Posterior vena cava (tissue), 2 donors: ENCODE measurements at regions not wholly inside any gene's neighbourhood (a gene's known extent, or its start where the extent isn't known, plus 50 kb on each side); places are given as distances from the start of the nearest gene placed in this dataset.

Experiments
- DNase-seq: peaks from one replicate; pipeline ENCODE4 v3.0.0-alpha.2; 2020; ENCODE audit warnings: low spot score
- intact Hi-C, 2 donors: fragments of 100-400 bp; cut with DNase I; formaldehyde crosslinking; loops; one replicate each; pipeline versions ENCODE4 v1.14.1 to v1.14.2; 2022 to 2023
- donor health status: DM: yes; HTN: yes; CAD: no.
- donor health status: DM: yes; HTN: yes; CAD: no.

DNA sequence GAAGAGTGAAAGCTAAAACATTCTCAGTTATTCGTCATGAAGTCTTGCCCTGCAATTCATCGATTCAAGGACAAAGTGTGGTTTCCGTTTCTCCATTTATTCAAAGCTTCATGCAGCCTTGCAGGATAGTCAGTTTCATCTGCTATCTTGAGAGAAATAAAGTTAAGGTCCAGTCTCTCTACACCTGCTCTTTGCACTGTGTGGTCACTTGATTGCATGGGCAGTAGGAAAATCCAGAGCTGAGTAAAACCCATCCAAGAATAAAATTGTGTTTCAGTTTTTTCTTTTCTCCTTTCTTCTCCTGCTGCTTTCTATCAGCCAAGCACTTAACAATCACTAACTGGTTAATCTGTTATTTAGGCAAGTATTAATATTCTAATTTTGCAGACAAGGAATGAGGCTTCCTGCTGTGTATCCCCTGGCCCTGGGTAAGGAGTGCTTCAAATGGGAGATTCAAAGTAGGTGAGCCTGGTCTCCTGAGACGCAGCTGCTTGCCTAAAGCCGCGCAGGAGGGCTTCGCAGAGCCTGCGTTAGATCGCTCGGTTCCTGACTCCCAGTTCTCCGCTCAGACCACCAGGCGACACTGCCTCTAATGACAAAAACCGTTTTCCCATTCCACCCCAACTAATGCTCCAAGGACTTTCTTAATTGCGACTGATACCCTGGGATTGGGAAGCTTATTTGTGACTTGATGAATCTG, 808.3 kb downstream of the TFAP2A start:
- intact Hi-C loops: no loop called here
- DNase-seq: no peak

DNA sequence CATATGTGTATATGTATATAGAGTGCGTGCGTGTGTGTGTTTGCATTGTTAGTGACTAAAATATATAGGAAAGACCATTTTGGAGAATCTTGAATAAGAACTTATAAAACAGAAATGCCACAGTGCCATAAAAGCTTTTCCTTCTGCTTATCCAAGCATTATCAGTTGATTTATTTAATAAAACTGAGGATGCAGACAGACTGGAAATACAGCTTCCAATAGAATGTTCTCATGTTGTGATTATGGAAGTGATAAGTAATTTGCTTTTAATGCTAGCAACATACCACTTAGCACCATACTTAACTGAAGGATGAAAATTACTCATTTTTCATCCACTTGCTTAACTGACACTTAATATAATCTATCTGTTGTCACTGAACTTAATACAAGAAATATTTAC, 820.1 kb downstream of the TFAP2A start:
- intact Hi-C loops: no loop called here
- no peak for DNase-seq

DNA sequence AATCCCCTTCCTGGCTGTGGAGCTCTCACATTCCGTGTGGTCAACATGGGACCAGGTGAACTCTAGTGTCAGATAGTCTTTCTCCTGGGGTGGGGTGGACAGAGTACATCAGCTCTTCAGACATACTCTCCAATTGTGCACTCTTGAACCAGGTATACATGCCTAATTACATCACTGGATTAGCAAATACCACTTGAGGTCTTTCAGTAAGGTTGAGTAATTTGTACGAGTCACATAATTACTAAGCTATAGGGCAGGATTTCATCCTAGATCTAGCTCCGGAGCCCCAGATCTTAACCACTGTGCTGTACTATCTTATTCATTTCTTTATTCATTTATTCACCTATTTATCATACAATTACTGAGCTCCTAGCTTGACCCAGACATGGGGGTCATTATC, 821.3 kb downstream of the TFAP2A start:
- intact Hi-C loops: loop anchor here in 1 of 2 donors (1.0 kb wide), 1 partner anchor 22 kb away; no protein-coding TSS in a partner anchor
- no peak for DNase-seq

DNA sequence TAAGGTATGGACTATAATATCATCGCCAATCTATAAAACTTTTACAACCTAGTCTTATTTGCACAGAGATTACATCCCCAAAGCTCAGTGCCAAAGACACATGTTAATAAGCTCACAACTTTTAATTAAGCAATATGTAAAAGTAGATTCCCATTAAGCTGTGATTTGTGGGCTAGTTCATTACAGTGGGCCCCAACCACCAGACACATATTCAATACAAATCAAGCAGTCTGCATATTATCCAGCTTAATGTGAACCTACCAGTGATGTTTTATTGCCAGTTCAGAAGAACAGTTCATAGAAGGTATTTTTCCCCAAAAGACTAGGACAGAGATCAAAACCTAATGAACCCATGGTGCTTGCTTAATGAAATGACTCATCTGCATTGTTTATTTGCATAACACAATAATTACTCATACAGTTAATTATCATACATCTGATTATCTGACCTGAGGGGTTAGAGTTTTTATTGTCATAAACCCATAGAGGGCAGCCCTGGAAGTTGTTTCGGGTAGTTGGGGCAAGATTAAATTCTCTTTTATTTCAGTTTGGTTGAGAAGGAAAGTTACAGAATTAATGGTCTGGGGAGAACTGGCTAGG, 831.0 kb downstream of the TFAP2A start:
- no peak for DNase-seq
- intact Hi-C loops: no loop called here

DNA sequence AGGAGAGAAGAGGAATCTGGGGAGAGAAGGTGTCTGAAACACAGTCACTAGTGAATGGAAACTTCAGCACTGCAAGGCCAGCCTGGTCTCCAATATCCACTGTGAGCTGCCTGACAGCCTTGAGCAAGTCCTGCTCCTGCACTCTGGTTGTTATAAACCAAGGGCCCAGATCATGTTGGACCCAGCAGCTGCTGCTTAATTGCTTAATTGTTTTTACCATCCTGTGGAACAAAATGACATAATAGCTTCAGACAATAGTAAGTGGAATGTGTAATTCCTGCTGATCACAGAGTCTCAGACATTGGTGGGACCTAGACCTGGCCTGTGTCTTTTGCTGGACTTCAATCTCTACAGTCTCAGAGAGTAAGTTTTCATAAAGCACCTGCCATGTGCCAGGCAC, 833.7 kb downstream of the TFAP2A start:
- intact Hi-C loops: no loop called here
- DNase-seq: no peak

DNA sequence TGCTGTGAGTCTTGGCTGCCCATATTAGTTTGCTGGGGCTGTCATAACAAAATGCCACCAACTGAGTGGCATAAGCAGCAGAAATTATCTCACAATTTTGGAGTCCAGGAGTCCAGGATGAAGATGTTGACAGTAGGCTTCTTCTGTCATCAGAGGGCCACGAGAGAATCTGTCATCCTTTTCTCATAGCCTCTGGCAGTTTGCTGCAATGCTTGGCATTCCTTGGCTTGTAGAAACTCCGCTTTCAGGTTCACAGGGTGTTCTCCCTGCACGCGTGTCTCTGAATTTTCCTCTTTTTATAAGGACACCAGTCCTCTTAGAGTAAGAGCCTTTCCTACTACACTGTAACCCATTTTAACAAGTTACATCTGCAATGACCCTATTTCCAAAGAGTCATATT, 838.4 kb downstream of the TFAP2A start:
- no peak for DNase-seq
- intact Hi-C loops: no loop called here

DNA sequence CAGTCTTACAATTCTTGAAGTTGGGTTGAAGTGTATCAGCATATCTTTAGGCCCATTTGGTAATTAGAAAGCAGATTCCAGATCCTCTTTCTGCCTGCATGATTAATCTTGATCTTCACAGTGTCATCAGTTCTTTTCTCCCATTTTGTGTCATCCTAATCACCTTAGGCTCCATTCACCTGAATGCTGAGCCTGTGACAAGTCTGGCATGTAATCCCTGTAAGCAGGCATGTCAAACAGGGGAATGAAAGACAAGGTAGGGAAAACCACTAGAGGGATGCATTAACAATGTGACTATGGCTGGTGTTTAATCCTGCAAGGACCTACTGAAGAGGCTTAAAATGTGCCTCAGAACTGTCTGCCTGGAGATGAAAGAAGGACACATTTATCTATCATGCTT, 848.8 kb downstream of the TFAP2A start:
- no peak for DNase-seq
- intact Hi-C loops: no loop called here

DNA sequence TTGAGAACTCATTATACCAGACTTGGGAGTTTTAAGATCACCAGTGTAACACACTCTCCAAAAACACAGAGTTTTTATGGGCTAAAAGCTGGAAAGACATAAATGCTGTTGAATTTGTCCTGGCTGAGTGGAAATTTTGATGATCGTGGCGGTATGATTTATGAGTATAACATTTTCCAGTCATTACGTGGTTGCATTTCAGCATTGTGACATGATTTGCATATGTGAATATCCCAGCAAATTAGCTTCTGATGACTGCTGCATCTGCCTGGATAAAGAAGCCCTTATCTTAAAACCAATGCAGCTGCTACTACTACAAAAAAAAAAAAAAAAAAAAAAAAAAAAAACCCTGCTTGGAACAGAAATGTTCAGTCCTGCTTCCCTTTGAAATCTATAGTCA, 850.9 kb downstream of the TFAP2A start:
- intact Hi-C loops: no loop called here
- DNase-seq: no peak

DNA sequence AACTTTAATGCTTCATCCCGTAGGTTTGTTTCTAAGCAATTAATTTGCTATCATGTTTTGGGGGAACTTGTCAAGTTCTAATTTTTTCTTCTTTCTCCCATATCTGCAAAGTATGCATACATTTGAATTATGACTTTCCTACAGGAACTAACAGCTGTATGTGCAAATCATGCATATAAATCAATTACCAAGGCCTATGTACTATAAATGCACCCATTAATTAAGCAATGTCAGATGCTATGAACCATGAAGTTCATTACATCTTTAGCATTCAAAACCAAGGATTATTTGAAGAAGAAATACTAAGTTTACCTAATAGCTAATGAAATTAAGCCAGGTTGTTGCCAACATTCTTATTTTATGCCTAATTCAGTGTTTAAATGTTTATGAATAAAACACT, 851.3 kb downstream of the TFAP2A start:
- intact Hi-C loops: no loop called here
- DNase-seq: no peak

DNA sequence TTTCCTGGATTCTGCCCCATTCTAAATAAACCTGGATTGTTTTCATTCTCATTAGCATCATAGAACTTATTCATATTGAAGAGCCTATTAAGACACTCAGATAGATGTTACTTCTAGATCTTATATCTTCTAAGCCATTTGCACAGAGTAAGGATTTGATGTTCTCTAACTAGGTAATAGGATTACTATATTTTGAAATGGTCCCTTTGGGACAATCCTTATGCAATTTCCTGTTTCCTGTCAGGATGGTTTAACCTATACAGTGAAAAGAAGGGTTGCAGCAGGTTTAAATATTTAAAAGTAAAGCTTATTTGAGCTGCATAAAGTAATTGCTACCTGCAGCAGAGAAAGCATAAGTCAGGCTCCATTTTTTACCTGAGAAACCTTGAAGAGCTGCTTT, 860.1 kb downstream of the TFAP2A start:
- DNase-seq: no peak
- intact Hi-C loops: no loop called here

DNA sequence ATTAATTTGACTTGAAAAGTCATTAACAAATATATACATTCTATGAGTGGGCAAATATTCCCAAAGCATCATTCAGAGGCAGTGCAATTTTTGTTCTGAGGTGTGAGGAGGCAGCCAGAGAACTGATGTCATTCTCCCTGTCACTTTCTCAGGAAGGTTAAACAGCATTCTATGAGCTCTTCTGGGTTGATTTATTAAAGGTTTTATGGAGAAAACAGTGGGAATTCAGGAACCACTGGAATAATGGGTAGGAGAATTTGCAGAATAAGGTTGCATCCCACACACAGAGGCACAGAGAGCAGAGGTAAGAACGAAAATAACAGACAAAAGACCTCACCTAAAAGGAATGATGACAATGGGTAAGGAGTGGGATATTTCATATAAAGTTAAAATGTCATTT, 860.6 kb downstream of the TFAP2A start:
- no peak for DNase-seq
- intact Hi-C loops: no loop called here

DNA sequence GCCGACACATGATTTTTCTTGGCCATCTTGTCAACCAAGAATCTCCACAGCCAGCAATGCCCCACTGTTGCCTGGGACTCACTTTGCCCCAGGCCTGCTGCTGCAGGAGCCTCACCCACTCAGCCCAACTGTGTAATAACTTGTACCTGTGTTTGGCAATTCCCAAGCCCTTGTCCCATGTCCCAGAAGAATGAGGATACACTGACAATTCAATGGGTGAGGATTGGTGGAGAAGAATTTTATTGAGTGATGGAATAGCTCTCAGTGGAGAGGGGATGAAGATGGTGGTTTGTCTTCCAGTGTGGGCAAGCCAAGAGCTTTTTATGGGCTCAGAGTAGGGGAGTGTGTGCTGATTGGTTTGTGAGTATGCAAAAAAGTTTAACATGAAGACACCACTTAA, 861.9 kb downstream of the TFAP2A start:
- DNase-seq: no peak
- intact Hi-C loops: no loop called here

DNA sequence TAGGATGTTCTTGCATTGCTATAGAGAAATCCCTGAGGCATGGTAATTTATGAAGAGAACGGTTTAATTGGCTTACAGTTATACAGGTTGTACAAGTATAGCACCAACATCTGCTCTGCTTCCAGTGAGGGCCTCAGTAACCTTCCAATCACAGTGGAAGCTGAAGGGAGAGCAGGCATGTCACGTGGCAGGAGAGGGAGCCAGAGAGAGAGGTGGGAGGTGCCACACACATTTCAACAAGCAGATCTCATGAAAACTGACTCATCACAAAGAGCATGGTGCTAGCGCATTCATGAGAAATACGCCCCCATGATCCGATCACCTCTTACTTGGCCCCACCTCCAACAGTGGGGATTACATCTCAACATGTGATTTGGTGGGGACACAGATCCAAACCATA, 871.2 kb downstream of the TFAP2A start:
- DNase-seq: no peak
- intact Hi-C loops: no loop called here

DNA sequence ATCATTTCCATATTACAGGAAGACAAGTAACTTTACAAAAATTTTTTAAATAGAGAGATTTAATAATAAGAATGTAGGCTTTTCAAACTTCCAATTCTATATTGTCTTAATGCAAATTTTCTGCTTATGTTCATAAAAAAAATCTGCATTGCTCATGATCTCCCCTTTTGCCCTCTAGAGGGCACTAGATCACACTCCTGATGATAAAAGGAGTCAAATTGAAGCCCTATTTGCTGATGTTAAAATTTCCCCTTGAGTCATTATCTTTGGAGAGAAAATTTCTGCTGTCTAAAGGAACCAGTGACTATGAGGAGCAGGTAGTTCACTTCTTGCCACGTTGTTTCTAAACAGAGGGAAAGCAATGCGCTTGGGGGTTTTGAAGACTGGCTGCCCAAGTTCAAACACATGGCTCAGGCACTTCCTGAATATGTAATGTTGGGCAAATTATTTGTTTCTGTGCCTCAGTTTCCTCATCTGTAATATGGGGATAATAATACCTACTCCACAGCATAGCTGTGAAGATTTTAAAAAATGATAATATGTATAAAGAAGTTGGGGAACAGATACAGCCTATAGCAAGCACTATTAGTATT, 874.2 kb downstream of the TFAP2A start:
- intact Hi-C loops: no loop called here

DNA sequence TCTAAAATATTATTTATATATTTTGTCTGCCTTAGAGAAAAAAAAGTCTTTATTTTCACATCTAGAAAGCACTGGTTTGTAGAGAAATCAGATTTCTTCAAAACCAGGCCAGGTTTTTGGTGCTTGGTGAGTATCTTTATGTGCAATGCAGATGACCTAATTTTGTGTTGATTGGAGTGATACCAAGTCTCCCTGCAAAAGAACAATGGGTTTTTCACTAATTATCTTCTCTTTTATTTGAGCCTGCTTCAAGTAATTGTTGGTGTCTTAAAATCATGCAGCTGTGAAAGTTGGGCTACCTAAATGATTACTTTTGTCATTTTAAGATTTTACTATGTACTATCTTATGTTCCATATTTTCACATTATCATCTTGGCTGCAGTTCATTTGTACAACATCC, 874.7 kb downstream of the TFAP2A start:
- intact Hi-C loops: no loop called here
- no peak for DNase-seq

More for the DNA sequence above, 874.2 kb downstream of the TFAP2A start:
- no peak for DNase-seq

DNA sequence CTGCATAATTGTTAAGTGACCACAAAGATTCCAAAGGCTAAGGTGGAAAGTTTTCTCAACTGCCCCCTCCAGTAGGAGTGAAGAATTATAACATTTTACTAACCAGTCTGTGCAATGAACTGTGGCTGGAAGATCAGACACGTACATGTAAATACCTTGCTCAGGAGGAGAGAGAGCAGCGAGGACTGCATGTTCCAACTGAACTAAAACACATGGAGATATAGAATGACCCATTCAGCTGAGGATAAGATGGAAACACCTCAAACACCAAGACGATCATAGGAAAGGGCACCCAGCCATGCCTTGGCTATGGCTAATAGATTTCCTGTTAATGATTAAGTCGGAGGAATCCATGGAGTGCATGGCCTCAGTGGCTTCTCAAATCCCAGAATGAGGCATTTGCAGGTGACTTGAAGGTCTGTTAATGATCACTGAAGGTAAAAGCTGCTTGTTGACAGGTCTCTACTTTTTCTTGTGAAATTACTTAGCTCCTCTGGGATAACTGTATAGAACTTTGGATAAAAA, 875.6 kb downstream of the TFAP2A start:
- no peak for DNase-seq
- intact Hi-C loops: no loop called here

DNA sequence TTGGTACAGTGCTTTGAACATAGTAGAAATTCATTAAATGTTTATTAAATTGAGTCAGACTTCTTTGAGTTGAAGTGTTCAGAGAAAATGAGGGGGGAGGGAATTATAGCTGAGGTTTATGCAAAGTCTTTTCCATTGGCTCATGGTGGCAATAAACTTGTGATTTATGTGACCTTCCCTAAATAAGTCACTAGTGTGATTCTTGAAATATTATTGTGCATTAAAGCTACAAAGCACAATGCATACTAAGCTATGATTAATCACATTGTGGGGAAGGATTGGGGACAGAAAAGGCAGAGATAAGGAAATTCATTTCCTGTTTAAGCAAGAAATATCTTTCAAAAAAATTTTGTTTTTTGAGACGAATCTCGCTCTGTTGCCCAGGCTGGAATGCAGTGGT, 877.5 kb downstream of the TFAP2A start:
- DNase-seq: no peak
- intact Hi-C loops: no loop called here

DNA sequence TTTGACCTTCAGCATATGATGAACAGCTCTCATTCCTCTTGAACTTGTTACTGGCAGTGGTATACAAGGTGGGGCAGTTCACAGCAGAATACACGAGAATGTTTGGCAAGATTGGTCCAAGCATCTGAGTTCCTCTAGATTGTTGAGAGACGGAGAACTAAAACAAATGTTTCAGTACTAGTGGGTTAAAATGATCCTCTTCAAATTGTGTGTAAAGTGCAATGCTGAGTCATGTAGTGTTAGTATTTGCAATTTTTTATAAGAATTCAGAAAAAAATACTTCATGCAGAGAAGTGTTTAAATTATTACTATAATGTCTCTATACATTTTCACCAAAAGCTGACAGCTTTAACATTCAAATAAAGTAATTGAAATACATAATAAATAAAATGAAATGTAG, 879.8 kb downstream of the TFAP2A start:
- intact Hi-C loops: no loop called here
- DNase-seq: no peak

DNA sequence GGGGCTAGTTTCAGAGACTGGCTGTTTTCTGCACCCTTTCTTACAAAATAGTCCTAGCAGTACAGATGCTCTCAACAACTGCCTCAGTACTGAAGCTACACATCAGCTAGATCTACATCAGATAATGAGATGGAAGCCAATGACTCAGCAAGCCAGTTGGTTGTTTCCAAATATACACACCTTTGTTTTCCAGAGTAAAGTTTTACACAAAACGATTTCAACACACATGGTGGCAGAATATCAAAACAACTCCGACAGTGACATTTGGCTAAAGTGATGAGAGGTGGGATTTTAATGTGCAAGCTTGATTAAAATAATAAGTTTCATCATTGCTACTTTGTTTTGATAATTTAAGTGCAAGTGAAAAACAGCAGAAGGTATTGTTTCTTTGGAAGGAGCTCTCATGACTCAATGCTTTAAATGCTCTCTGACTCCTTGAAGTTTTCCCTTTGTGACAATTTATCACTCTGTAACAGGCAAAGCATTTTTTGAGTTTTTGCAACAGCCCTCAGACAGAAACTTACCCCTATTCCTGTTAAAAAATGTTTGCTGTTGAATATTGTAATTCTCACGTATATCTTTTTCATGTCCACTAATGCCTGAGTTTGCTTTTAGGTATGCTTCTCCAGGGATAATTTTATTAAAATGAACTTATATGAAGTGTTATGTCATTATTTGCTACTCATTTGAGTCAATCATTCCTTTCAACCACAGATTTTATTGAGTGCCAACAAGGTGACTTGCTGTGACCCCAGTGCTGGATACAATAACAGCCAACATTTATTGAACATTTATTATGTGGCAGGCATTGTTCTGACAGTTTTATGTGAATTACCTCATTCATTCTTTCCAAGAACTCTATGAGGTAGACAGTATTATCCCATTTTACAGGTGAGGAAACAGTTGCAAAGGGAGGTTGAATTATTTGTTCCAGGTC, 882.0 kb downstream of the TFAP2A start:
- no peak for DNase-seq
- intact Hi-C loops: no loop called here
